OCI-LY7 (cell line): ENCODE measurements at regions not wholly inside any gene's neighbourhood (a gene's known extent, or its start where the extent isn't known, plus 50 kb on each side); places are given as distances from the start of the nearest gene placed in this dataset.

Experiments
- BruUV-seq: library from RNA; stranded (reverse); fragments of 400-500 nt; replicated peaks from 2 replicates; lab custom pipeline; 2021; lab: Mats Ljungman, UMichigan
- CTCF ChIA-PET: fragments of 300-600 bp; sonication (Branson Sonifier 250); formaldehyde crosslinking; loops from one replicate; lab custom pipeline; 2022; ENCODE audit warnings: antibody characterized with exemption; ENCODE audit not compliant: unreplicated experiment; lab: Charles Lee
- POLR2A ChIA-PET: fragments of 300-600 bp; sonication (Branson Sonifier 250); formaldehyde crosslinking; loops from one replicate; lab custom pipeline; 2022; ENCODE audit warnings: antibody characterized with exemption; lab: Charles Lee
- DNase-seq: peaks from one replicate; pipeline ENCODE4 v3.0.0-alpha.2; 2015; ENCODE audit warnings: low spot score
- H2AFZ ChIP-seq: fragments of 200-600 bp; sonication (generic), shearing (Covaris generic); 2 replicates; pipeline ENCODE4 v1.6.1; 2014; ENCODE audit warnings: mild to moderate bottlenecking, antibody characterized with exemption, low read length, moderate library complexity
- H3K27ac ChIP-seq: fragments of 200-600 bp; sonication (generic); 2 replicates; pipeline ENCODE4 v1.5.1; 2014; ENCODE audit warnings: mixed run types, low read depth, mild to moderate bottlenecking, moderate library complexity, low read length, inconsistent platforms; ENCODE audit not compliant: poor library complexity, severe bottlenecking
- H3K36me3 ChIP-seq: fragments of 200-600 bp; sonication (generic); 2 replicates; pipeline ENCODE4 v1.6.1; 2014; ENCODE audit warnings: mild to moderate bottlenecking, antibody characterized with exemption, low read length, moderate library complexity, mixed read lengths; ENCODE audit not compliant: insufficient read depth
- H3K4me1 ChIP-seq: fragments of 200-600 bp; sonication (generic); 2 replicates; pipeline ENCODE4 v1.5.1; 2014; ENCODE audit warnings: mild to moderate bottlenecking, low read length; ENCODE audit not compliant: insufficient read depth, poor library complexity, severe bottlenecking
- H3K4me2 ChIP-seq: fragments of 200-600 bp; sonication (generic); 2 replicates; pipeline ENCODE4 v1.6.1; 2014; ENCODE audit warnings: mild to moderate bottlenecking, low read length
- H3K4me3 ChIP-seq: fragments of 200-600 bp; sonication (generic); 2 replicates; pipeline ENCODE4 v1.5.1; 2014; ENCODE audit warnings: mild to moderate bottlenecking, low read depth, low read length; ENCODE audit not compliant: poor library complexity, severe bottlenecking
- H3K79me2 ChIP-seq: fragments of 200-600 bp; sonication (generic); 2 replicates; pipeline ENCODE4 v1.6.1; 2016; ENCODE audit warnings: low read depth, mild to moderate bottlenecking, low read length, moderate library complexity, mixed read lengths; ENCODE audit not compliant: insufficient read depth
- H3K9me2 ChIP-seq: fragments of 200-600 bp; sonication (generic); 2 replicates; pipeline ENCODE4 v1.6.1; 2016; ENCODE audit warnings: mild to moderate bottlenecking, low read length, mixed read lengths; ENCODE audit not compliant: insufficient read depth
- H3K9me3 ChIP-seq: fragments of 200-600 bp; sonication (generic); 2 replicates; pipeline ENCODE4 v1.6.1; 2014; ENCODE audit warnings: mild to moderate bottlenecking, mixed run types, low read length, mixed read lengths
- H4K20me1 ChIP-seq: fragments of 200-600 bp; sonication (generic); 2 replicates; pipeline ENCODE4 v1.6.1; 2014; ENCODE audit warnings: mild to moderate bottlenecking, antibody characterized with exemption, low read length, moderate library complexity, mixed read lengths; ENCODE audit not compliant: insufficient read depth
- EZH2phosphoT487 ChIP-seq: fragments of 200-600 bp; sonication (generic); IDR thresholded peaks from 2 replicates; pipeline ENCODE4 v1.6.1; 2018; ENCODE audit warnings: low read depth, borderline replicate concordance, mild to moderate bottlenecking, mixed run types, antibody characterized with exemption, low read length, moderate library complexity, mixed read lengths
- intact Hi-C: fragments of 100-400 bp; cut with micrococcal nuclease; formaldehyde crosslinking; loops from one replicate; pipeline ENCODE4 v1.10.0; 2022; ENCODE audit not compliant: unreplicated experiment
- TF ChIP-seq, protein P1 (sequence below): fragments of 200-600 bp; sonication (generic); conservative IDR thresholded peaks from 2 replicates; pipeline ENCODE4 v1.5.1; 2014; ENCODE audit warnings: mild to moderate bottlenecking, antibody characterized with exemption, low read length, moderate library complexity, mixed read lengths

DNA sequence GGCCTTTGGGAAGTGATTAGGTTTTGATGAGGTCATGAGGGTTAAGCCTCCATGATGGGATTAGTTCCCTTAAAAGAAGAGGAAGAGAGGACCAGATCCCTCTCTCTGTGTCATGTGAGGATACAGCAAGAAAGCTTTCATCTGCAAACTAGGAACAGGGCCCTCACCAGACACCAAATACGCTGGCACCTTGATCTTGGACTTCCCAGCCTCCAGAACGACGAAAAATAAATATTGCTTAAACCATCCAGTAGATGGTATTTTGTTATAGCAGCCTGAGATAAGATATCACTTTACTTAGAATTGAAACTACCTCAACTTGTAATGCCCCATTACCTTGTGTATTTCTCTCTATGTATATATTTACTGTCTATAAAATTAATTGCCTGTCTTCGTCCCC is 65.4 kb upstream of the NNAT start:
- DNase-seq: no peak
- TF ChIP-seq, protein P1, sequence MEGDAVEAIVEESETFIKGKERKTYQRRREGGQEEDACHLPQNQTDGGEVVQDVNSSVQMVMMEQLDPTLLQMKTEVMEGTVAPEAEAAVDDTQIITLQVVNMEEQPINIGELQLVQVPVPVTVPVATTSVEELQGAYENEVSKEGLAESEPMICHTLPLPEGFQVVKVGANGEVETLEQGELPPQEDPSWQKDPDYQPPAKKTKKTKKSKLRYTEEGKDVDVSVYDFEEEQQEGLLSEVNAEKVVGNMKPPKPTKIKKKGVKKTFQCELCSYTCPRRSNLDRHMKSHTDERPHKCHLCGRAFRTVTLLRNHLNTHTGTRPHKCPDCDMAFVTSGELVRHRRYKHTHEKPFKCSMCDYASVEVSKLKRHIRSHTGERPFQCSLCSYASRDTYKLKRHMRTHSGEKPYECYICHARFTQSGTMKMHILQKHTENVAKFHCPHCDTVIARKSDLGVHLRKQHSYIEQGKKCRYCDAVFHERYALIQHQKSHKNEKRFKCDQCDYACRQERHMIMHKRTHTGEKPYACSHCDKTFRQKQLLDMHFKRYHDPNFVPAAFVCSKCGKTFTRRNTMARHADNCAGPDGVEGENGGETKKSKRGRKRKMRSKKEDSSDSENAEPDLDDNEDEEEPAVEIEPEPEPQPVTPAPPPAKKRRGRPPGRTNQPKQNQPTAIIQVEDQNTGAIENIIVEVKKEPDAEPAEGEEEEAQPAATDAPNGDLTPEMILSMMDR: no peak
- TF ChIP-seq EZH2phosphoT487: no peak
- Histone ChIP-seq H3K9me3 (no peaks in the 10 kb centered on the region), H3K4me3 (no peak overlapping the region), H3K9me2 (no peaks in the 10 kb centered on the region), H3K27ac (no peak overlapping the region), H3K36me3 (no peaks in the 10 kb centered on the region), H3K79me2 (no peaks in the 10 kb centered on the region), H3K4me1 (no peaks in the 10 kb centered on the region), H4K20me1 (no peaks in the 10 kb centered on the region), H2AFZ (no peak overlapping the region), H3K4me2 (no peak overlapping the region)
- BruUV-seq: no TSS peak
- intact Hi-C loops: no loop called here
- ChIA-PET POLR2A (interaction anchor here (0.5 kb wide), 1 partner anchor 527 kb away, joined by 3 read pairs; no protein-coding TSS in a partner anchor), CTCF (no interaction called here)

DNA sequence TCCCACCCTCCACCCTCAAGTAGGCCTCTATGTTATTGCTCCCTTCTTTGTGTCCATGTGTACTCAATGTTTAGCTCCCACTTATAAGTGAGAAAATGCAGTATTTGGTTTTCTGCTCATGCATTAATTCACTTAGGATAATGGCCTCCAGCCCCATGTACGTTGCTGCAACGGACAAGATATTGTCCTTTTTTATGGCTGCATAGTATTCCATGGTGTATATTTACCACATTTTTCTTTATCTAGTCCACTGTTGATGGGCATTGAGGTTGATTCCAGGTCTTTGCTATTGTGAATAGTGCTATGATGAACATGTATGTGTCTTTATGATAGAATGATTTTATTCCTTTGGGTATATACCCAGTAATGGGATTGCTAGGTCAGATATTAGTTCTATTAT is 64.1 kb upstream of the NNAT start:
- Histone ChIP-seq H3K9me2 (no peaks in the 10 kb centered on the region), H3K27ac (no peak overlapping the region), H3K36me3 (no peaks in the 10 kb centered on the region), H2AFZ (no peak overlapping the region), H3K9me3 (no peaks in the 10 kb centered on the region), H3K79me2 (no peaks in the 10 kb centered on the region), H4K20me1 (no peaks in the 10 kb centered on the region), H3K4me2 (no peak overlapping the region), H3K4me3 (no peak overlapping the region), H3K4me1 (no peaks in the 10 kb centered on the region)
- intact Hi-C loops: no loop called here
- no TSS peak for BruUV-seq
- POLR2A ChIA-PET: no interaction called here
- no peak for TF ChIP-seq EZH2phosphoT487
- TF ChIP-seq, protein P1: no peak
- CTCF ChIA-PET: no interaction called here
- no peak for DNase-seq

DNA sequence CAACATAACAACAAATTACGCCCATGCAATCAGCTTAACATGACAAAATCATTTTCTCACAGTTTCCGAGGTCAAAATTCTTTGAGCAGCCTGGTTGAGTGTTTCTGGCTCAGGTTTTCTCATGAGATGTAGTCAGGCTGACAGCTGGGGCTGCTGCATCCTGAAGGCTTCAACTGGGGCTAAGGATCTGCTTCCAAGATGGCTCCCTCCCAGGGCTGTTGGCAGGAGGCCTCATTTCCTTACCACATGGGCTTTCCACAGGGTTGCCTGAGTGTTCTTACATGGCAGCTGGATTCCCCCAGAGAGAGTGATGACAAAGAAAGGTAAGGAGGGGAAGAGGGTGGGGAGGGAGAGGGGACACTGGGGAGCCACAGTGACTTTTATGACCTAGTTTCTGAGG is 63.1 kb upstream of the NNAT start:
- POLR2A ChIA-PET: no interaction called here
- Histone ChIP-seq H3K4me3 (no peak overlapping the region), H2AFZ (no peak overlapping the region), H3K79me2 (no peaks in the 10 kb centered on the region), H3K4me2 (no peak overlapping the region), H4K20me1 (no peaks in the 10 kb centered on the region), H3K9me3 (no peaks in the 10 kb centered on the region), H3K9me2 (no peaks in the 10 kb centered on the region), H3K4me1 (no peaks in the 10 kb centered on the region), H3K27ac (no peak overlapping the region), H3K36me3 (no peaks in the 10 kb centered on the region)
- CTCF ChIA-PET: interaction anchor here (0.6 kb wide), 1 partner anchor 121 kb away, joined by 3 read pairs; no protein-coding TSS in a partner anchor
- TF ChIP-seq EZH2phosphoT487: no peak
- TF ChIP-seq, protein P1: no peak
- no TSS peak for BruUV-seq
- intact Hi-C loops: no loop called here
- DNase-seq: no peak
